ENCODE measurements at regions not wholly inside any gene's neighbourhood (a gene's known extent, or its start where the extent isn't known, plus 50 kb on each side); places are given as distances from the start of the nearest gene placed in this dataset.

DNA sequence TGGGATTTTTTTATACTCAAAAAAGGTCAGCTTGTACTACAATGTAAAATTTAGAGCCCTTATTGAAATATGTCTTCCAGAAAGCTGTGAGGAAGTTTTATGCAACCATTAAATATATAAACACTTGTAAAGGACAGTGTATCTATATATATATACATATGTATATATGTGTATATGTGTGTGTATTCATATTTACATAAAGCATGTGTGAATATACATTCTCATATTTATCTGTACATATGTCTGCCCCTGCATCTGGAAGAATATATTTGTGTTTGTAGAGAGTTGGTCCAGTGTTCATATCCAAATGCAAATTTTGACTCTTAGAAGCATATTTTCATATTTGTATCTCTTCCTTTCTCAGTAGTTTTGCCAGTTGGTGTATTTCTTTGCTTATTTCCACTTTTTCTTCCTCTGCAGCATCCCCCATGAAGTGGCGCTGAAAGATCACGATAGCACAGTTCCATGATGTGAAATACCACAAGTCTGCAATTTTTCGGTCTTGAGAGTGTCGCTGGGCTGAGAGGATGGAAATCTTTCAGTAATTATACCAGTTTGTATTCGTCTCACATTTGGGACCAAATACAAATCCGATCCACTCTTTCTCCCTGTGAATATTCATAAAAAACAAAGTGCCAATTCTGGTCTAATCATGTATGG is 311.7 kb upstream of the DPH6 start:
- Histone ChIP-seq H3K4me3 (no peak overlapping the region), H3K4me1 (no peaks in the 10 kb centered on the region; the same call in 1 of the 2 replicates), H3K27me3 (ENCODE audit: low read depth) (no peaks in the 10 kb centered on the region), H3K9me3 (no peaks in the 10 kb centered on the region), H3K36me3 (replicated peaks) (no peaks in the 10 kb centered on the region)
- in situ Hi-C loops (cut with MboI; ENCODE audit: low sequenced_read_pairs) = loop anchor here (25.0 kb wide), 1 partner anchor 95 kb away; no protein-coding TSS in a partner anchor
- no peak for DNase-seq (ENCODE audit: low spot score in 2 of 2)

DNA sequence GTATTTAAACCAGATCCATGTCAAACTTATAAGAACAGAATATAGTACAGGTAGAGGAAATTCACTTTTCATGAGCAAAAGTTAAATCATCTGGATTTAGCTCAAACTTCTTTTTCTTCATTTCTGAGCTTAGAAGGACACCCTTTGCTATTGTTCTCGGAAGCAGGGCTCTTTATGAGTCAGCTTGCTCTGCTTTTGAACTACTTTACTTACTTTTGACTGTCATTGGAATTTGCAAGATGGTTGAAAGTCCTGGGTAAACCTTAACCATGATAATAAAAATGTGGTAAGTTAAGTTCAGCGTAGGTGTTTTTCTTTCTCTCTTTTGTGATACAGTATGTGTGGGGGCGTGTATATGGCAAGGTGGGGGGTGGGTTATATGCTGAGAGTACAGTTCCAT is 312.7 kb upstream of the DPH6 start:
- peak in 1 of 2 experiments; percentile 10 for DNase-seq (ENCODE audit: low spot score in 2 of 2)
- in situ Hi-C loops (cut with MboI; ENCODE audit: low sequenced_read_pairs) = loop anchor here (25.0 kb wide), 1 partner anchor 96 kb away; no protein-coding TSS in a partner anchor
- Histone ChIP-seq H3K4me3 (no peak overlapping the region), H3K27me3 (ENCODE audit: low read depth) (no peaks in the 10 kb centered on the region), H3K9me3 (no peaks in the 10 kb centered on the region), H3K36me3 (replicated peaks) (no peaks in the 10 kb centered on the region), H3K4me1 (no peaks in the 10 kb centered on the region; the same call in 1 of the 2 replicates)

DNA sequence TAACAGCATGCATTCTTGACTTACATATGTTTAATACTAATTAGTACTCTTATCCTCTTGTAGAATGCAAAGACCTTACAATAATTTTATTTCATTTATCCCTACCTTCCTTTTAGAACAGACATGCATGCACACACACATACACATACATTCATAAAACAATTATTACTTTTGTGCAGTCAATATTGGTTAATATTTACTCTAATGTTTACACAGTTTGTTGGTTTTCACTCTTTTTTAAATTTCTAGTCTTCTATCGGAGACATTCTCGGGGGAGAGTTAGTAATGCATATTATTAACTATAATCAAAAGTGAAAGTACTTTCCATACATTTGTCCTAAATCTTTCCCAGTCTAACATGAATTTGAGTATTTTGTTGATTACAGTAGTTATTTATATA is 317.7 kb upstream of the DPH6 start:
- Histone ChIP-seq H3K9me3 (no peaks in the 10 kb centered on the region), H3K36me3 (replicated peaks) (no peaks in the 10 kb centered on the region), H3K27me3 (ENCODE audit: low read depth) (no peaks in the 10 kb centered on the region), H3K4me3 (no peak overlapping the region), H3K4me1 (no peaks in the 10 kb centered on the region; the same call in 1 of the 2 replicates)
- in situ Hi-C loops (cut with MboI; ENCODE audit: low sequenced_read_pairs) = loop anchor here (25.0 kb wide), 1 partner anchor 101 kb away; no protein-coding TSS in a partner anchor
- DNase-seq (ENCODE audit: low spot score in 2 of 2) = no peak

DNA sequence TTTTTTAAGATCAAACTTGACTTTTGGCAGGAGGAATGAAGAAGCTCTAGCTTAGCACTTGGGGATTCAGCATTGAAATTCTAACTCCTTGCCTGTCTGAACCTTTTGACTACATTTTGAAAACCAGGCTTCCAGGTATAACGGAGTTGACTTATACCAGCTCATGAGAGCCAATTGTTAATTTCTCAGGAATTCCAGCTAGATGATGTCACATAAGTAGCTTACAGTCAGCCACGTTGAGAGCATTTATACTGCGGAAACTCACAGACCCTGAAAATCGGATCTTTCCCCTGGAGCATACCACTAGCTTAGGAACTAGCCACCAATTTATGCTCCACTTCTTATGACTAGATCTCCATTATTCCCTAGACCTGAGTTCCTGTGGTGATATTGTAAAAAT is 321.4 kb upstream of the DPH6 start:
- in situ Hi-C loops (cut with MboI; ENCODE audit: low sequenced_read_pairs) = loop anchor here (25.0 kb wide), 1 partner anchor 105 kb away; no protein-coding TSS in a partner anchor
- H3K27me3 ChIP-seq (ENCODE audit: low read depth) = no peaks in the 10 kb centered on the region
- H3K36me3 ChIP-seq (replicated peaks) = no peaks in the 10 kb centered on the region
- no peak for DNase-seq (ENCODE audit: low spot score in 2 of 2)
- no peak overlapping the region for H3K4me3 ChIP-seq
- no peaks in the 10 kb centered on the region for H3K4me1 ChIP-seq
- H3K9me3 ChIP-seq = no peaks in the 10 kb centered on the region

DNA sequence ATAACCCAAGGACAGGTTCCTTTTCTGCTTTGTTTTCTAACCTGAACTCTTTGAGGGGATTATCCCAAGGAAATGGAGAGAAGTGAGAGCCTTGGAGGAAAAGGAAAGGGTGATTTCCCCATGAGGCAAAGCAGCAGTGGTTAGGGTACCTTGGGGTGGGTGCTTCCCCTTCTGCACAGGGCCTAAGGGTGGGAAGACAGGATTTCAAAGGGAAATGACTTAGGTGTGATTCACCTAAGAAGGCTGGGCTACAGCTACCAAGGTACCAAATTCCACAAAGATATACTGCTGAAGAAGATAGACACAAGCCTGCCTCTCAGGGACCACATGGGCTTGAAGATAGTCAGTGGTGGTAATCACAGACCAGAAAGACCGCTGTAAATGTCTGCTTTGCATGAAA is 325.3 kb upstream of the DPH6 start:
- no peak for DNase-seq (ENCODE audit: low spot score in 2 of 2)
- no peaks in the 10 kb centered on the region for H3K36me3 ChIP-seq (replicated peaks)
- in situ Hi-C loops (cut with MboI; ENCODE audit: low sequenced_read_pairs) = loop anchor here (25.0 kb wide), 1 partner anchor 109 kb away; no protein-coding TSS in a partner anchor

DNA sequence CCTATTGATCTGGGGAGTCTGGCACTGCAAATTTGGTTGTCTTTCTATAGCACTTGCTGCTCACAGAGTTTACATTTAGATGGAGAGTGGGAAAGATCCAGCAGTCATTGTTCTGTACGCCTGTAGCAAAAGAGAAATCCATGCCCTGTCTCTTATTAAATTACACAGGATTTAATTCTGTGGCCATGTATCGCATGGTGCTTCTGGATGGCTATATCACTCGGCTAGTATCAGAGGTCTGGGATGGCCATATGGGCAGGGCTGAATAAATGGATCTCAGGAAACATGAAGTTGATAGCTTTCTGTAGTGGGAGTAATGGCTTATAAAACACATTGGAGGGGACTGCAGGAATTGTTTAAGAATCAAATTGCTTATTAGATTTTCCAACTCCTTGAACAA is 325.8 kb upstream of the DPH6 start:
- no peaks in the 10 kb centered on the region for H3K9me3 ChIP-seq
- in situ Hi-C loops (cut with MboI; ENCODE audit: low sequenced_read_pairs) = loop anchor here (25.0 kb wide), 1 partner anchor 110 kb away; no protein-coding TSS in a partner anchor
- no peak for DNase-seq (ENCODE audit: low spot score in 2 of 2)

More for the DNA sequence above, 325.3 kb upstream of the DPH6 start:
- Histone ChIP-seq H3K9me3 (no peaks in the 10 kb centered on the region), H3K4me3 (no peak overlapping the region), H3K4me1 (no peaks in the 10 kb centered on the region), H3K27me3 (ENCODE audit: low read depth) (no peaks in the 10 kb centered on the region)

DNA sequence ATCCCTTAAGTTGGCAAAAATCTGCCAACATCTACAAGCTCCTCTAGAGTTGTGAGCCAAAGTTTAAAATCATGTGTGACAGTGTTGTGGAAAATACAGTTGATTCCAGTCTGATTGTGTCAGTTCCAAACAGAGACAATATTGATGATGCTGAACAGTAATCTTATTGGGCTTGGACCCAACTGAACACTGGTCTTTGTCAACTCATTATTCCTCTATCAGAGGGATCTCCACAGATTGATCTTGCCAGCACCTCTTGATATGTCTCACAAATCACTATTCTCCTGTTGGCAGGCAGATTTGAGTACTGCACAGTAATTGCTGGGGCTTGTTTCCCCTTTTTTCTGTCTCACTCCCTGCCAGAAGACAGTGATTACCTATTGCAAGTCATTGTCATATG is 326.6 kb upstream of the DPH6 start:
- no peaks in the 10 kb centered on the region for H3K9me3 ChIP-seq
- no peaks in the 10 kb centered on the region for H3K36me3 ChIP-seq (replicated peaks)
- no peaks in the 10 kb centered on the region for H3K4me1 ChIP-seq
- DNase-seq (ENCODE audit: low spot score in 2 of 2) = no peak
- H3K27me3 ChIP-seq (ENCODE audit: low read depth) = no peaks in the 10 kb centered on the region
- in situ Hi-C loops (cut with MboI; ENCODE audit: low sequenced_read_pairs) = loop anchor here (25.0 kb wide), 1 partner anchor 110 kb away; no protein-coding TSS in a partner anchor
- no peak overlapping the region for H3K4me3 ChIP-seq

More for the DNA sequence above, 325.8 kb upstream of the DPH6 start:
- H3K36me3 ChIP-seq (replicated peaks) = no peaks in the 10 kb centered on the region
- H3K27me3 ChIP-seq (ENCODE audit: low read depth) = no peaks in the 10 kb centered on the region
- H3K4me1 ChIP-seq = no peaks in the 10 kb centered on the region
- H3K4me3 ChIP-seq = no peak overlapping the region

DNA sequence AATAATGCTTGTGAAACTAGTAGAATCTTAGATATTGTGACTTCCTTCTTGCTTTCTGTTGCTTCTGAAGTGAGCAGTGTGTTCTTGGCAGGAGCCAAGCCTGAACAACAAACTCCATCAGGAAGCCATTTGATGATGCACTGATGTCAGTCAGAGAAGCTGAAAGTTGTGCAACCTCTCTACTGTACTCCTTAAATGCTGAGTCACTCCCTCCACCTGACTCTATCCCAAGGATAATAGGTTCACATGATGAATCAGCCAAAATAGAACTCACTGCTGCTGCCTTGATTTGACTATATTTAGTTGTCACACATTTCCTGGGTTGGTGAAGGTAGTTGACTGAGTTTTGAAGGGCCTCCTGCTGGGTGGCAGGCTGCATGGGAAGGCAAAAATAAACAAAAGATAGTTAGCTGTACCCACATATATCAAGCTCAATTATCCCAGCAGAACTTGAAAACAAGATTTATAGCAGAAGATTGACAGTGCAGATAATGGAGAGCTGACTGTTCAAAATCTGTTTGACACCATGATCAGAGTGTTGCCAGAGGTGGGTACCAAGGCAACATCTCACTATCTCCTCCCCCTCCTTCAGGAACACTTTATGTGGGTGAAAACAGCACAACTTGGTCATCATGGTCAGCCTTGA is 328.4 kb upstream of the DPH6 start:
- Histone ChIP-seq H3K36me3 (replicated peaks) (no peaks in the 10 kb centered on the region), H3K9me3 (no peaks in the 10 kb centered on the region), H3K4me1 (no peaks in the 10 kb centered on the region), H3K27me3 (ENCODE audit: low read depth) (no peaks in the 10 kb centered on the region), H3K4me3 (no peak overlapping the region)
- in situ Hi-C loops (cut with MboI; ENCODE audit: low sequenced_read_pairs) = loop anchor here (25.0 kb wide), 1 partner anchor 112 kb away; no protein-coding TSS in a partner anchor
- DNase-seq (ENCODE audit: low spot score in 2 of 2) = no peak

DNA sequence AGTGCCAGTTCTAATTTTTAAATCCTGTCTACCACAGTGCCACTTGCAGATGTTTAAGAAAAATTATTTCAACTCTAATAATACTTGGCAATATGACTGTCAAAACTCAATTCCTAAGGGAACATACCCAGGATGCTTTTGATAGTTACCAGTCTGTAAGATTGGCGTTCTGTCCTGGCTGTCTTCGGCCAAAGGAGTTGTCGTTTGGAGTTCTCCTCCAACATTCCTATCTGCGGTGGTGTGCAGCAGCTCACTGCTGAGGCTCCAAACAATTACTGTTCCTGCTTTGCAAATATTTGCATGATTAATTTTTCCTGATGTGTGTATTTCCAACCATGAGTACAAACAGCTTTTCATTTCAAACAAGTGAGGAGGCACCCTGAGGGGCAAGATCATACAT is 330.8 kb upstream of the DPH6 start:
- Histone ChIP-seq H3K36me3 (replicated peaks) (no peaks in the 10 kb centered on the region), H3K4me3 (no peak overlapping the region), H3K4me1 (no peaks in the 10 kb centered on the region), H3K27me3 (ENCODE audit: low read depth) (no peaks in the 10 kb centered on the region), H3K9me3 (no peaks in the 10 kb centered on the region)
- DNase-seq (ENCODE audit: low spot score in 2 of 2) = no peak
- in situ Hi-C loops (cut with MboI; ENCODE audit: low sequenced_read_pairs) = no loop called here

DNA sequence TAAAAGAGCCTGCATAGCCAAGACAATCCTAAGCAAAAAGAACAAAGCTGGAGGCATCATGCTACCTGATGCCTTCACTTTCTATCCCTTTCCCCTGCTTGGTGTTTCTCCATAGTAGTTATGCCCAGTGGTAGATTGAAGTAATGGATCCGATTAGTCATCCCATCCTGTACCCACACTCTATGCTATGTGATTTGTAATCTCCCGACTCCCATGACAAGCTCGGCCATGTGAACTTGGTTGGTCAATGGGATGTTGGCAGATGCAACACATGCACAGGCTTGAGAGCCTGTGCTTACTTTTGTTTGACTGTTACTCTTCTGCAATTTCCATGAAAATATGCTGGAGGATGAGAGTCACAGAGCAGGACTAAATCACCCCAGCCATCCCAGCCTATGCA is 334.9 kb upstream of the DPH6 start:
- Histone ChIP-seq H3K36me3 (replicated peaks) (no peaks in the 10 kb centered on the region), H3K9me3 (no peaks in the 10 kb centered on the region), H3K4me1 (no peaks in the 10 kb centered on the region), H3K4me3 (no peak overlapping the region), H3K27me3 (ENCODE audit: low read depth) (no peaks in the 10 kb centered on the region)
- no peak for DNase-seq (ENCODE audit: low spot score in 2 of 2)
- in situ Hi-C loops (cut with MboI; ENCODE audit: low sequenced_read_pairs) = no loop called here

DNA sequence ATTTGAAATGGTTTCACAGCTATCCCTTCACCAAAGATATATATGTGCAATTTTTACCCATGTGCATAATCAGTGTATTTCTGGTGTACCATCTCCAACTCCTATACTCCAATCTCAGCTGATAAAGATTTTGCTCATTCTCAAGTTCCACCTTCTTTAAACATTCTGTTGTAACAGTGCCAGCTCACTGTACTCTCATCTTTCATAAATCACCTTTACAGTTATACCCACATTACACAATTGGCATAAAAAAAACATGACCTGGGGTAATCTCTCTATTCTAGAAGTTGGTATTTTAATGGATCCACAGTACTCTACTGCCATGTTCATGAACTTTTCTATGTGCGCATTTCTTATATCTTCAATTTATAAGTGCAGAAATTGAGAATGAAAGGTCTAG is 339.9 kb upstream of the DPH6 start:
- no peaks in the 10 kb centered on the region for H3K27me3 ChIP-seq (ENCODE audit: low read depth)
- no peaks in the 10 kb centered on the region for H3K4me1 ChIP-seq
- H3K4me3 ChIP-seq = no peak overlapping the region
- H3K9me3 ChIP-seq = no peaks in the 10 kb centered on the region
- in situ Hi-C loops (cut with MboI; ENCODE audit: low sequenced_read_pairs) = no loop called here
- H3K36me3 ChIP-seq (replicated peaks) = no peaks in the 10 kb centered on the region
- DNase-seq (ENCODE audit: low spot score in 2 of 2) = no peak

DNA sequence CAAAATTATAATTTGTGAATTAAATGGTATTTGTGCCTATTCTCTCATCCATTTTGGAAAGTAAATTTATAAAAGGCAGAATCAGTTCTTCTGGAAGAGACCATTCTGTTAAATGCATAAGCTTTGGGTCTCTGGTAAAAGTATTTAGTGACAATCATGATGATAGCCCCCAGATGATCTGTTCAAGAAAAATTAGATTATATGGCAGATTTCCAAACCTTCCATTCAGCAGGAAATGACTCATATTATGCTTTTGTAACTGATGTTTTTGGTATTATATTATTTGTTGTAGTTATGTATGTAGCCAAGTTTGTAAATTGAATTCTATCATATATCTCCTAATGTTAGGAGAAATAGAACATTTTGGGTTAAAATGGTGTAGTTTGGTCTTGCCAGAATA is 340.8 kb upstream of the DPH6 start:
- Histone ChIP-seq H3K9me3 (no peaks in the 10 kb centered on the region), H3K4me1 (no peaks in the 10 kb centered on the region), H3K36me3 (replicated peaks) (no peaks in the 10 kb centered on the region), H3K27me3 (ENCODE audit: low read depth) (no peaks in the 10 kb centered on the region), H3K4me3 (no peak overlapping the region)
- in situ Hi-C loops (cut with MboI; ENCODE audit: low sequenced_read_pairs) = no loop called here
- no peak for DNase-seq (ENCODE audit: low spot score in 2 of 2)

DNA sequence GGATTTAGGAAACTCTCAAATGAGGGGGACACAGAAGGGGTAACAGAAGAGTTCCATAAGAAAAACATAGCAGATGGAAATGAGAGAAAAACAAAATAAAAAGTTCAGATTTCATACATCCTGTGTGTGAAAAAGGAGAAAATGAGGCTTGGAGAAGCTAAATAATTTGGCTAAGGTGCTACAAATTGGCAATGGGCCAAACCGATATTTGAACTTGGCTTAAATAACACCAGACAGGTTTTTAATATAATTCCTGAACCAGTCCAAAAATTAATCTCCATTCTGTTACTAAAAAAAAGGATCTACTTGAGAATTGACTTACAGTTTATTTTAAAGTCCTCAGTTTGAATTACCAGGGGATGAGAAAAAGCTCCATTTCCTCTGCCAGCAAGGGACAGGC is 342.9 kb upstream of the DPH6 start:
- no peaks in the 10 kb centered on the region for H3K36me3 ChIP-seq (replicated peaks)
- DNase-seq (ENCODE audit: low spot score in 2 of 2) = no peak
- no peak overlapping the region for H3K4me3 ChIP-seq
- no peaks in the 10 kb centered on the region for H3K9me3 ChIP-seq
- no peaks in the 10 kb centered on the region for H3K4me1 ChIP-seq
- in situ Hi-C loops (cut with MboI; ENCODE audit: low sequenced_read_pairs) = no loop called here
- no peaks in the 10 kb centered on the region for H3K27me3 ChIP-seq (ENCODE audit: low read depth)

DNA sequence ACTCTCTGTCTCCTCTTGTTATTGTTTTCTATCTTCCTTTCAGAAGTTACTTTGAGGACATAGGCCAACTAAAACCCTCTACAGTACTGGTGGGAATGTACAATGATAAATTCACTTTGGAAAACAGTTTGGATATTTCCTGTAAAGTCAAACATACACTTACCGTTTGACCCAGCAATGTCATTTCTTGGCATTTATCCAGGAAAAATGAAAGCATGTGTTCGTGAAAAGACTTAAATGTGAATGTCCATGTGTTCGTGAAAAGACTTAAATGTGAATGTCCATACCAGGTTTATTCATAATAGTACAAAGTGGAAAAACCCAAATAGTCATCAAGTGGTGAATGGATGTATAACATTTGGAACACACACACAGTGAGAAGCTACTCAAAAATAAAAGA is 361.5 kb upstream of the DPH6 start:
- in situ Hi-C loops (cut with MboI; ENCODE audit: low sequenced_read_pairs) = no loop called here
- H3K4me1 ChIP-seq = no peaks in the 10 kb centered on the region
- no peak for DNase-seq (ENCODE audit: low spot score in 2 of 2)

More for the DNA sequence above, 361.5 kb upstream of the DPH6 start:
- no peaks in the 10 kb centered on the region for H3K27me3 ChIP-seq (ENCODE audit: low read depth)
- H3K4me3 ChIP-seq = no peak overlapping the region
- no peaks in the 10 kb centered on the region for H3K9me3 ChIP-seq
- no peaks in the 10 kb centered on the region for H3K36me3 ChIP-seq (replicated peaks)

All from HAP-1 (cell line).